ENCODE measurements at regions not wholly inside any gene's neighbourhood (a gene's known extent, or its start where the extent isn't known, plus 50 kb on each side); places are given as distances from the start of the nearest gene placed in this dataset.
A peak's percentile ranks its signal among the peaks of the same experiment; 100 is the strongest.

DNA sequence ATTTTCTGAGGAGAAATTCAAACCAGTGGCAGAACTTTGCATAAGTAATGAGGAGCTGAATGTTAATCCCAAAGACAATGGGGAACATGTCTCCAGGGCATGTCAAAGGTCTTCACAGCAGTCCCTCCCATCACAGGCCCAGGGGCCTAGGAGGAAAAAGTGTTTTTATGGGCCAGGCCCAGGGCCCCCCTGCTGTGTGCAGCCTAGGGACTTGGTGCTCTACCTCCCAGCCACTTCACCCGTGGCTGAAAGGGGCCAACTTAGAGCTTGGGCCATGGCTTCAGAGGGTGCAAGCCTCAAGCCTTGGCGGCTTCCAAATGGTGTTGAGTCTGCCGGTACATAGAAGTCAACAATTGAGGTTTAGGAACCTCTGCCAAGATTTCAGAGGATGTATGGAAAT is 854.0 kb downstream of the LRRIQ3 start:
- Histone ChIP-seq H3K27ac (replicated peaks; ENCODE audit: low read length) (no peak overlapping the region), H2AFZ (ENCODE audit: low read length) (no peak overlapping the region), H2BK15ac (ENCODE audit: low read length) (no peak overlapping the region), H2BK5ac (ENCODE audit: low read length) (no peak overlapping the region), H3K79me1 (ENCODE audit: low read depth, low read length) (peaks cover 2% of the 10 kb centered on the region), H3K4me3 (ENCODE audit: low read length in 2 of 2) (no peak overlapping the region), H3K4me1 (ENCODE audit: control insufficient read depth in 2 of 2, insufficient read depth in 1 of 2, low read depth in 1 of 2, low read length in 2 of 2) (no peaks in the 10 kb centered on the region), H3K4ac (ENCODE audit: low read length) (no peak overlapping the region), H4K8ac (ENCODE audit: low read depth, low read length) (no peak overlapping the region), H2AK5ac (ENCODE audit: low read depth, low read length) (no peak overlapping the region), H4K91ac (ENCODE audit: low read depth, low read length, poor library complexity) (no peak overlapping the region), H3K27me3 (ENCODE audit: control insufficient read depth in 3 of 3, insufficient read depth in 3 of 3, low read depth in 1 of 3, low read length in 3 of 3) (no peaks in the 10 kb centered on the region), H2BK12ac (ENCODE audit: low read length) (no peak overlapping the region), H3K18ac (ENCODE audit: low read length) (no peak overlapping the region), H2BK120ac (ENCODE audit: low read depth, low read length) (no peak overlapping the region), H3K23ac (ENCODE audit: low read depth, low read length, poor library complexity) (no peak overlapping the region), H3K36me3 (replicated peaks in 1 of 2; ENCODE audit: control insufficient read depth in 2 of 2, insufficient read depth in 2 of 2, low read length in 2 of 2) (no peaks in the 10 kb centered on the region), H3K9me3 (replicated peaks in 1 of 2; ENCODE audit: control insufficient read depth in 2 of 2, insufficient read depth in 1 of 2, low read depth in 1 of 2, low read length in 2 of 2) (peaks cover 0 to 2% of the 10 kb centered on the region in 2 donors), H3K4me2 (ENCODE audit: insufficient read depth, low read length, poor library complexity, severe bottlenecking) (no peak overlapping the region), H3K9ac (ENCODE audit: low read depth, low read length, poor library complexity) (no peak overlapping the region), H3K14ac (ENCODE audit: low read length) (no peak overlapping the region)
- no peak for DNase-seq (ENCODE audit: low spot score)
- no CpG with 5 or more reads among the region's 3 CpGs for WGBS, 2 donors (ENCODE audit: extremely low coverage in 2 of 2, insufficient read length in 2 of 2, insufficient replicate concordance in 1 of 2)

DNA sequence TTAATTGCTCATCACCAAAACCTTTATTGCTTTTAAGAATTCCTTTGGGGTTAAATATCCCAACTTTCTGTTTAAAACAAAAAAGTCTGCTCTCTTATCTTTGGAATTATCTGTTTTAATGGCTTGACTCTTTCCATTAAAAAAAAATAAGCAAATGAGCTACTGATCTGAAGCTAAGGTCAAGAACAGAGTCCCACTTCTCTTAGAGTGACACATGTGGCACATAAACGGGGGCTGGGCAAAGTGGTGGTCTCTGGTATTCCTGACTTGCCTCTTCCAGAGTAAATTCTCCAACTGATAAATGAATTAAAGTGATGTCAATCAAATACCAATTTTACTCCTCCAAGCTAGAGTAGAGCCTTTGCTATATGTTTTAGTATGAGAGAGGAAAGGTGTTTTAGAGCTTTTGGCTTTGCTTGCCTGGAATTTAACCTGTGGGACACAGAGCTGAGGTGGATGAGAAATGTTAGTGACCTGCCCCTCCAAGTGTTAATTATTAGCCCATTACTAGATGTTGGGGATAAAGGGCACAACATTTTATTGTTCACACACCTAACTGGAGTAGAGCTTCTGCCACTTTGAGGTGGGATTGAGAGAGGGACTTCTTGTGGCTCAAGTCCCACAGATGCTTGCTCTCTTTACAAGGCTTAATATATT is 864.0 kb downstream of the LRRIQ3 start:
- Histone ChIP-seq H3K23ac (ENCODE audit: low read depth, low read length, poor library complexity) (no peak overlapping the region), H2BK12ac (ENCODE audit: low read length) (no peak overlapping the region), H3K9ac (ENCODE audit: low read depth, low read length, poor library complexity) (no peak overlapping the region), H3K79me1 (ENCODE audit: low read depth, low read length) (no peaks in the 10 kb centered on the region), H3K36me3 (replicated peaks in 1 of 2; ENCODE audit: control insufficient read depth in 2 of 2, insufficient read depth in 2 of 2, low read length in 2 of 2) (no peaks in the 10 kb centered on the region), H4K91ac (ENCODE audit: low read depth, low read length, poor library complexity) (no peak overlapping the region), H2BK5ac (ENCODE audit: low read length) (no peak overlapping the region), H3K27me3 (ENCODE audit: control insufficient read depth in 3 of 3, insufficient read depth in 3 of 3, low read depth in 1 of 3, low read length in 3 of 3) (no peaks in the 10 kb centered on the region), H2BK15ac (ENCODE audit: low read length) (no peak overlapping the region), H3K4me1 (ENCODE audit: control insufficient read depth in 2 of 2, insufficient read depth in 1 of 2, low read depth in 1 of 2, low read length in 2 of 2) (no peaks in the 10 kb centered on the region), H3K14ac (ENCODE audit: low read length) (no peak overlapping the region), H3K27ac (replicated peaks; ENCODE audit: low read length) (no peak overlapping the region), H3K18ac (ENCODE audit: low read length) (no peak overlapping the region), H2BK120ac (ENCODE audit: low read depth, low read length) (no peak overlapping the region), H2AK5ac (ENCODE audit: low read depth, low read length) (no peak overlapping the region), H4K8ac (ENCODE audit: low read depth, low read length) (no peak overlapping the region), H3K4me3 (ENCODE audit: low read length in 2 of 2) (no peak overlapping the region), H3K9me3 (replicated peaks in 1 of 2; ENCODE audit: control insufficient read depth in 2 of 2, insufficient read depth in 1 of 2, low read depth in 1 of 2, low read length in 2 of 2) (no peaks in the 10 kb centered on the region), H3K4me2 (ENCODE audit: insufficient read depth, low read length, poor library complexity, severe bottlenecking) (no peak overlapping the region), H2AFZ (ENCODE audit: low read length) (no peak overlapping the region), H3K4ac (ENCODE audit: low read length) (no peak overlapping the region)
- no peak for DNase-seq (ENCODE audit: low spot score)
- WGBS, 2 donors (ENCODE audit: extremely low coverage in 2 of 2, insufficient read length in 2 of 2, insufficient replicate concordance in 1 of 2) = no CpG with 5 or more reads among the region's 1 CpG

DNA sequence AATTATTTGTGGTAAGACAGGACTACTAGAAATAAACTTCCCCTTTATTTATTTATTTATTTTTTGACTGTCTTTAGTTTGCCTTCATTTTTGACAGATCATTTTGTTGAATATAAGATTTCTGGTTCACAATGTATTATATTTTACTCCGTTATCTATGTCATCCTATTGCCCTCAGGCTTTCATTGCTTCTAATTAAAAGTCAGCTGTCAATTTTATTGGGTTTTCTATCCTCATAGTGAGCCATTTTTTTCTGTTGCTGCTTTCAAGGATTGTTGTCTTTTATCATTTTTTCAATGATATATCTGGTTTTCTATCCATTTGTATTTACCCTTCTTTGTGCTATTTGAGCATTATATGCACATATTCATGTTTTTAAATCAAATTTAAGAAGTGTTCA is 866.2 kb downstream of the LRRIQ3 start:
- Histone ChIP-seq H3K36me3 (replicated peaks in 1 of 2; ENCODE audit: control insufficient read depth in 2 of 2, insufficient read depth in 2 of 2, low read length in 2 of 2) (no peaks in the 10 kb centered on the region), H3K4me1 (ENCODE audit: control insufficient read depth in 2 of 2, insufficient read depth in 1 of 2, low read depth in 1 of 2, low read length in 2 of 2) (no peaks in the 10 kb centered on the region), H3K4me2 (ENCODE audit: insufficient read depth, low read length, poor library complexity, severe bottlenecking) (no peak overlapping the region), H3K9ac (ENCODE audit: low read depth, low read length, poor library complexity) (no peak overlapping the region), H2BK12ac (ENCODE audit: low read length) (no peak overlapping the region), H3K27me3 (ENCODE audit: control insufficient read depth in 3 of 3, insufficient read depth in 3 of 3, low read depth in 1 of 3, low read length in 3 of 3) (no peaks in the 10 kb centered on the region), H3K14ac (ENCODE audit: low read length) (no peak overlapping the region), H2BK15ac (ENCODE audit: low read length) (no peak overlapping the region), H3K79me1 (ENCODE audit: low read depth, low read length) (no peaks in the 10 kb centered on the region), H3K23ac (ENCODE audit: low read depth, low read length, poor library complexity) (no peak overlapping the region), H3K18ac (ENCODE audit: low read length) (no peak overlapping the region), H4K8ac (ENCODE audit: low read depth, low read length) (no peak overlapping the region), H3K9me3 (replicated peaks in 1 of 2; ENCODE audit: control insufficient read depth in 2 of 2, insufficient read depth in 1 of 2, low read depth in 1 of 2, low read length in 2 of 2) (peaks cover 1 to 2% of the 10 kb centered on the region in 2 donors), H3K4me3 (ENCODE audit: low read length in 2 of 2) (no peak overlapping the region), H2BK120ac (ENCODE audit: low read depth, low read length) (no peak overlapping the region), H4K91ac (ENCODE audit: low read depth, low read length, poor library complexity) (no peak overlapping the region), H2AK5ac (ENCODE audit: low read depth, low read length) (no peak overlapping the region), H3K4ac (ENCODE audit: low read length) (no peak overlapping the region), H2AFZ (ENCODE audit: low read length) (no peak overlapping the region), H2BK5ac (ENCODE audit: low read length) (no peak overlapping the region), H3K27ac (replicated peaks; ENCODE audit: low read length) (no peak overlapping the region)
- no CpG with 5 or more reads among the region's 1 CpG for WGBS, 2 donors (ENCODE audit: extremely low coverage in 2 of 2, insufficient read length in 2 of 2, insufficient replicate concordance in 1 of 2)
- no peak for DNase-seq (ENCODE audit: low spot score)

DNA sequence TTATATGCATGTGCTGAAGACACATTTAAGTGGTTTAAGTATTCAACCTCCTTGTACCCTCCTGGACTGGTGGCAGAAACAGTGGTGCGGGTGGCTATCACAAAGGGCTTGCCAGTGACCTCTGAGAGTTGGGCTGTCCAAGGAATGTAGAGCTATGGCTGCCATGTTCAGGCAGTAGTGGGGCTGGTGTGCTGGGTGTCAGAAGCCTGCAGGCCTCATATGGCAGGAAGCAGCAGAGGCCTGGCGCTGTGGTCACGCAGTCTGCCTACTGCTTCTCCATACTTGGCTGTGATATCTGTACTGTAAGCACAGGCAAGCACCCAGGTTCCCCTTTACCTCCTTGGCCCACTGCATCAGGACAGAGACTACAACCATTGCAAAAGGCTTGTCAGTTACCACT is 870.0 kb downstream of the LRRIQ3 start:
- Histone ChIP-seq H3K18ac (ENCODE audit: low read length) (no peak overlapping the region), H2BK5ac (ENCODE audit: low read length) (no peak overlapping the region), H3K4ac (ENCODE audit: low read length) (no peak overlapping the region), H3K36me3 (replicated peaks in 1 of 2; ENCODE audit: control insufficient read depth in 2 of 2, insufficient read depth in 2 of 2, low read length in 2 of 2) (no peaks in the 10 kb centered on the region), H3K4me2 (ENCODE audit: insufficient read depth, low read length, poor library complexity, severe bottlenecking) (no peak overlapping the region), H3K79me1 (ENCODE audit: low read depth, low read length) (no peaks in the 10 kb centered on the region), H3K4me1 (ENCODE audit: control insufficient read depth in 2 of 2, insufficient read depth in 1 of 2, low read depth in 1 of 2, low read length in 2 of 2) (no peaks in the 10 kb centered on the region), H2AK5ac (ENCODE audit: low read depth, low read length) (no peak overlapping the region), H2BK12ac (ENCODE audit: low read length) (no peak overlapping the region), H2AFZ (ENCODE audit: low read length) (peak overlapping the region; percentile 44), H2BK15ac (ENCODE audit: low read length) (no peak overlapping the region), H2BK120ac (ENCODE audit: low read depth, low read length) (no peak overlapping the region), H3K23ac (ENCODE audit: low read depth, low read length, poor library complexity) (no peak overlapping the region), H4K91ac (ENCODE audit: low read depth, low read length, poor library complexity) (no peak overlapping the region), H3K9me3 (replicated peaks in 1 of 2; ENCODE audit: control insufficient read depth in 2 of 2, insufficient read depth in 1 of 2, low read depth in 1 of 2, low read length in 2 of 2) (peaks cover 2 to 4% of the 10 kb centered on the region in 2 donors), H3K27ac (replicated peaks; ENCODE audit: low read length) (no peak overlapping the region), H3K27me3 (ENCODE audit: control insufficient read depth in 3 of 3, insufficient read depth in 3 of 3, low read depth in 1 of 3, low read length in 3 of 3) (no peaks in the 10 kb centered on the region), H4K8ac (ENCODE audit: low read depth, low read length) (peak overlapping the region; percentile 65), H3K9ac (ENCODE audit: low read depth, low read length, poor library complexity) (no peak overlapping the region), H3K4me3 (ENCODE audit: low read length in 2 of 2) (no peak overlapping the region), H3K14ac (ENCODE audit: low read length) (no peak overlapping the region)
- WGBS, 2 donors (ENCODE audit: extremely low coverage in 2 of 2, insufficient read length in 2 of 2, insufficient replicate concordance in 1 of 2) = no CpG with 5 or more reads among the region's 3 CpGs
- DNase-seq (ENCODE audit: low spot score) = no peak
